ENCODE measurements at regions not wholly inside any gene's neighbourhood (a gene's known extent, or its start where the extent isn't known, plus 50 kb on each side); places are given as distances from the start of the nearest gene placed in this dataset.

DNA sequence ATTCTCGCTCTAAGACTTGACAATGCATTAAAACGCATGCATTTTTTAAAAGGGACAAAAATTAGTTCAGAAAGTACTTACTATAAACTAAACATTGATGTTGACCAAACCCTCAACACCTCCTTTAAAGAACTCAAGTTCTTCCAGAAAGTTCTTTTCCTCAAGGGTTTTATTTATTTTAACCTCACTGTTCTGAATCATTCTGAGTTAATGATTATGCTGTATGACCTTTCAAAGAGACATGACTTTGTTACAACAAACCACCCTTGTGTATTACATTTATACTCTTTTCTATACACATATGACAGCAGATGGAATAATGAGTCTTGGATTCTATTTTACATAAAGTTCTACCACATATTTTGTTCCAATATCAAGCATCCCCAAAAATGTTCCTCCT is 139.8 kb upstream of the CCDC150 start:
- Histone ChIP-seq H3K4me1 (ENCODE audit: control insufficient read depth in 5 of 5, insufficient read depth in 5 of 5, low read length in 5 of 5) (no peaks in the 10 kb centered on the region), H3K36me3 (ENCODE audit: control insufficient read depth in 5 of 5, insufficient read depth in 5 of 5, low read length in 5 of 5) (no peaks in the 10 kb centered on the region), H3K9me3 (ENCODE audit: control insufficient read depth in 5 of 5, low read length in 5 of 5) (peaks cover 0 to 11% (median 6%) of the 10 kb centered on the region in 5 donors), H3K9ac (ENCODE audit: low read length in 5 of 5) (no peak overlapping the region), H3K27me3 (ENCODE audit: control insufficient read depth in 5 of 5, insufficient read depth in 4 of 5, low read length in 5 of 5) (no peaks in the 10 kb centered on the region), H3K27ac (ENCODE audit: low read depth, low read length) (no peak overlapping the region), H3K4me3 (ENCODE audit: low read depth in 1 of 5, low read length in 5 of 5) (no peak overlapping the region)

DNA sequence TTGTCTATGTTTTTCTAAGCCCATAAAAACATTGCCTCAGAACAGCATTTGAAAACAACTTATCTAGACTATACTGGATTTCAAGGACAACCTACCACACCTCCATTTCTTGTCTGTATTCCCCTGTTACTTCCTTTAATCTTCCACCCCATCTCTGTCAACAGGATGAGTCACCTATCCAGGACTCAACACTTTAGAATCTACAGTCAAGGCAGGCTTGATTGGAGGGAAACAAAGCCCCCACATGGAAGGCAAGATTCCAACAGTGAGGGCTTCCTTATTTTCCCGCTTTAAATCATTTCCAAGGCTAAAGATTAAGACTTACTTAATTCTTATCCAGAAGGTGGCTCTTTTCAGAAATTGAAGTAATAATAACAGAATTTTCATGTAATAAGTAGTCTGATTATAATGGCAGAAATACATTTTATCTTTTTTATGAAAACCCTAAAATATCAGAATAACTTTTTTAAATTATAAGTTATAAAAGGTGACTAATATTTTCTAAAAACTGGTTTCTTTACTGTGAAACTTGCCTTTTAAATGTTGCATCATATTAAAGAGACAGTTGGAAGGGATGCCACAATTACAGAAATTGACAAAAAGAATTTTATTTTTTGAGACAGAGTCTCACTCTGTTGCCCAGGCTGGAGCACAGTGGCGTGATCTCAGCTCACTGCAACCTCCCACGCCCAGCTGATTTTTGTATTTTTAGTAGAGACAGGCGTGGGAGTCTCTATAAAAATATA is 138.7 kb upstream of the CCDC150 start:
- H3K36me3 ChIP-seq (ENCODE audit: control insufficient read depth in 5 of 5, insufficient read depth in 5 of 5, low read length in 5 of 5) = no peaks in the 10 kb centered on the region
- H3K27ac ChIP-seq (ENCODE audit: low read depth, low read length) = no peak overlapping the region
- H3K27me3 ChIP-seq (ENCODE audit: control insufficient read depth in 5 of 5, insufficient read depth in 4 of 5, low read length in 5 of 5) = no peaks in the 10 kb centered on the region
- no peaks in the 10 kb centered on the region for H3K4me1 ChIP-seq (ENCODE audit: control insufficient read depth in 5 of 5, insufficient read depth in 5 of 5, low read length in 5 of 5)
- H3K9ac ChIP-seq (ENCODE audit: low read length in 5 of 5) = no peak overlapping the region
- no peak overlapping the region for H3K4me3 ChIP-seq (ENCODE audit: low read depth in 1 of 5, low read length in 5 of 5)
- H3K9me3 ChIP-seq (ENCODE audit: control insufficient read depth in 5 of 5, low read length in 5 of 5) = peaks cover 0 to 11% (median 6%) of the 10 kb centered on the region in 5 donors

GRCh38 chr2:196501836-196502235 is 137.7 kb upstream of the CCDC150 start:
- H3K27ac ChIP-seq (ENCODE audit: low read depth, low read length) = no peak overlapping the region
- no peaks in the 10 kb centered on the region for H3K4me1 ChIP-seq (ENCODE audit: control insufficient read depth in 5 of 5, insufficient read depth in 5 of 5, low read length in 5 of 5)
- H3K9me3 ChIP-seq (ENCODE audit: control insufficient read depth in 5 of 5, low read length in 5 of 5) = peaks cover 0 to 11% (median 6%) of the 10 kb centered on the region in 5 donors
- H3K9ac ChIP-seq (ENCODE audit: low read length in 5 of 5) = no peak overlapping the region
- H3K27me3 ChIP-seq (ENCODE audit: control insufficient read depth in 5 of 5, insufficient read depth in 4 of 5, low read length in 5 of 5) = no peaks in the 10 kb centered on the region
- H3K4me3 ChIP-seq (ENCODE audit: low read depth in 1 of 5, low read length in 5 of 5) = no peak overlapping the region
- H3K36me3 ChIP-seq (ENCODE audit: control insufficient read depth in 5 of 5, insufficient read depth in 5 of 5, low read length in 5 of 5) = no peaks in the 10 kb centered on the region

DNA sequence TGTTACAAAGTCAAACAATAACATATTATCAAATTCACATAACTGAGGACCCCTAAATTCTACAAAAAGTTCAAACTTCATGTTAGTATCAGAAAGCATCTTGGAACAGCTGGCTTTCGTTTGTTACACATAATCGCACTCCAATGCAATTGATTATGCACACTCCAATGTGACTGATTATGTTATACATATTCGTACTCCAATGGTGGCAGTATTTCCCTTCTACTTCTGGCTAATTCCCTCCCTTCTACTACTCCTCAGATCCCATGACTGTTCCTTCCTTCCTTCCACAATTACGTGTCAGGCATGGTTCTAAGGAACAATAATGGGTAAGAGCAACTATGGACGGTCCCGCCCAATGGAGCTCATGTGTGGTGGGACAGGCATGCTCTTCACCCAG is 137.1 kb upstream of the CCDC150 start:
- H3K4me3 ChIP-seq (ENCODE audit: low read depth in 1 of 5, low read length in 5 of 5) = no peak overlapping the region
- no peaks in the 10 kb centered on the region for H3K27me3 ChIP-seq (ENCODE audit: control insufficient read depth in 5 of 5, insufficient read depth in 4 of 5, low read length in 5 of 5)
- H3K9ac ChIP-seq (ENCODE audit: low read length in 5 of 5) = no peak overlapping the region
- H3K9me3 ChIP-seq (ENCODE audit: control insufficient read depth in 5 of 5, low read length in 5 of 5) = peaks cover 0 to 11% (median 6%) of the 10 kb centered on the region in 5 donors
- H3K36me3 ChIP-seq (ENCODE audit: control insufficient read depth in 5 of 5, insufficient read depth in 5 of 5, low read length in 5 of 5) = no peaks in the 10 kb centered on the region
- no peak overlapping the region for H3K27ac ChIP-seq (ENCODE audit: low read depth, low read length)
- no peaks in the 10 kb centered on the region for H3K4me1 ChIP-seq (ENCODE audit: control insufficient read depth in 5 of 5, insufficient read depth in 5 of 5, low read length in 5 of 5)

DNA sequence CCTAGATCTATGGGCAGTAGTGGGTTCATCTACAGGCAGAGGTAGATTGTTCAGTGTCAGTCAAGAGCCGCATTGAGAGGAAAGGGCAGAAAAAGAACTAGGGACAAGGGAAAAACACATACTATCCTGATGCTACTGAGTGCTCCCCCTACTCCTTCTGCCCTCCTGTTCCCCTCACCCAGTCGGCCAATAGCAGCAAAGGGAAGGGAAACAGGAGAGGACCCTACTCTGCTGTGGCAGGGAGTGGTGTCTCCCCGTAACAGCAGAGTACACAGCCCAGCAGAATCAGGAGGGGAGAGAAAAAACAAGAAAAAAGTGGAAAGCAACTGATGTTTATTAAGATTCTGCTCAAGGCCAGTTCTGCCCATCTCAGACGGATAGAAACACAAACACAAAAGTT is 136.1 kb upstream of the CCDC150 start:
- Histone ChIP-seq H3K36me3 (ENCODE audit: control insufficient read depth in 5 of 5, insufficient read depth in 5 of 5, low read length in 5 of 5) (no peaks in the 10 kb centered on the region), H3K4me1 (ENCODE audit: control insufficient read depth in 5 of 5, insufficient read depth in 5 of 5, low read length in 5 of 5) (no peaks in the 10 kb centered on the region)

GRCh38 chr2:196504788-196505187 is 134.7 kb upstream of the CCDC150 start:
- H3K4me3 ChIP-seq (ENCODE audit: low read depth in 1 of 5, low read length in 5 of 5) = no peak overlapping the region
- H3K9me3 ChIP-seq (ENCODE audit: control insufficient read depth in 5 of 5, low read length in 5 of 5) = no peaks in the 10 kb centered on the region
- no peaks in the 10 kb centered on the region for H3K36me3 ChIP-seq (ENCODE audit: control insufficient read depth in 5 of 5, insufficient read depth in 5 of 5, low read length in 5 of 5)
- H3K4me1 ChIP-seq (ENCODE audit: control insufficient read depth in 5 of 5, insufficient read depth in 5 of 5, low read length in 5 of 5) = no peaks in the 10 kb centered on the region
- no peak overlapping the region for H3K27ac ChIP-seq (ENCODE audit: low read depth, low read length)
- H3K9ac ChIP-seq (ENCODE audit: low read length in 5 of 5) = no peak overlapping the region
- no peaks in the 10 kb centered on the region for H3K27me3 ChIP-seq (ENCODE audit: control insufficient read depth in 5 of 5, insufficient read depth in 4 of 5, low read length in 5 of 5)

More for the DNA sequence above, 136.1 kb upstream of the CCDC150 start:
- Histone ChIP-seq H3K27ac (ENCODE audit: low read depth, low read length) (no peak overlapping the region), H3K9me3 (ENCODE audit: control insufficient read depth in 5 of 5, low read length in 5 of 5) (peaks cover 0 to 8% (median 5%) of the 10 kb centered on the region in 5 donors), H3K9ac (ENCODE audit: low read length in 5 of 5) (no peak overlapping the region), H3K4me3 (ENCODE audit: low read depth in 1 of 5, low read length in 5 of 5) (no peak overlapping the region), H3K27me3 (ENCODE audit: control insufficient read depth in 5 of 5, insufficient read depth in 4 of 5, low read length in 5 of 5) (no peaks in the 10 kb centered on the region)

- Histone ChIP-seq H3K9ac (ENCODE audit: low read length in 5 of 5) (no peak overlapping the region), H3K4me1 (ENCODE audit: control insufficient read depth in 5 of 5, insufficient read depth in 5 of 5, low read length in 5 of 5) (no peaks in the 10 kb centered on the region), H3K9me3 (ENCODE audit: control insufficient read depth in 5 of 5, low read length in 5 of 5) (no peaks in the 10 kb centered on the region), H3K27me3 (ENCODE audit: control insufficient read depth in 5 of 5, insufficient read depth in 4 of 5, low read length in 5 of 5) (no peaks in the 10 kb centered on the region), H3K36me3 (ENCODE audit: control insufficient read depth in 5 of 5, insufficient read depth in 5 of 5, low read length in 5 of 5) (no peaks in the 10 kb centered on the region), H3K4me3 (ENCODE audit: low read depth in 1 of 5, low read length in 5 of 5) (no peak overlapping the region), H3K27ac (ENCODE audit: low read depth, low read length) (no peak overlapping the region)
Measured at GRCh38 chr2:196510246-196510645, 129.3 kb upstream of the CCDC150 start.

DNA sequence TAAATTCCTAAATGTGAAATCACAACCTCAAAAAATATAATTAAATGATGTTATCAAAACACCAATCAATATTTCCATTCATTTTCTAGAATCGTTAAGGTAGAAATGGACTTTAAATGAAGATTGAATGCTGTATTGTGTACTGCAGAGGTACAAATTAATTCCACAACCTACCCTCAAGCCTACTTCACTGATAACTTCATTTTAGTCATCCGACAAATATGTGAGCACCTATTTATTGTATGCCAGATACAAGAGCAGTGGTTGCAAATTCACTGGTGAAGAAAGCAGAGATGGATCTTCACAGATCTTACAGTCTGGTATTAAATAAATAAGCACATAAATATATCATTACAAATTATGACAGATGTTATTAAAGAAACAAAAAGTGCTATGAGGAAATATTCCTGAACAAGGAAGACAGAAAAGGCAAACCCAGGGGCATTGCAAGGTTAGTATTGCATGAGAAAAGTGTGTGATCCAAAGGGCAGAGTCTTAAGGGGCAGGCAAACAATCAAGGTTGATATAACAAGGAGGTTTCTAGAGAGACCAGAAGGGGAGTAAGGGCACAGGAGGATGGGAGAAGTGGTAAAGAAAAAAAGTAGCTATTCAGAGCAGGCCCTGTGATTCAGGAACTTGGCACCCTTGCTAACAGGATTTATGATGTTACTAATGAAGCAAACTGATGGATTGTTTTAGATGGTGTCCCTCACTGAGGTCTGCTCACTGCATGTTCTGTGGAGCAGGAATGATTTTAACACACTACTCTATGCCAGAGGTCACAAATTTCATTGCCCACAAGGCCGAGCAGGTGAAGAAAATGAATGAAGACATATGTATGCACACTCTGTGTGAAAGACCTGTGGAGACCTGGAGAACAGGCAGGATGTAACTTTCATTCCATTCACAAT is 128.0 kb upstream of the CCDC150 start:
- Histone ChIP-seq H3K4me3 (ENCODE audit: low read depth in 1 of 5, low read length in 5 of 5) (no peak overlapping the region), H3K27ac (ENCODE audit: low read depth, low read length) (no peak overlapping the region), H3K36me3 (ENCODE audit: control insufficient read depth in 5 of 5, insufficient read depth in 5 of 5, low read length in 5 of 5) (no peaks in the 10 kb centered on the region), H3K4me1 (ENCODE audit: control insufficient read depth in 5 of 5, insufficient read depth in 5 of 5, low read length in 5 of 5) (no peaks in the 10 kb centered on the region), H3K27me3 (ENCODE audit: control insufficient read depth in 5 of 5, insufficient read depth in 4 of 5, low read length in 5 of 5) (no peaks in the 10 kb centered on the region), H3K9me3 (ENCODE audit: control insufficient read depth in 5 of 5, low read length in 5 of 5) (no peaks in the 10 kb centered on the region), H3K9ac (ENCODE audit: low read length in 5 of 5) (no peak overlapping the region)

GRCh38 chr2:196513796-196514526 is 125.6 kb upstream of the CCDC150 start:
- Histone ChIP-seq H3K27me3 (ENCODE audit: control insufficient read depth in 5 of 5, insufficient read depth in 4 of 5, low read length in 5 of 5) (no peaks in the 10 kb centered on the region), H3K27ac (ENCODE audit: low read depth, low read length) (no peak overlapping the region), H3K9me3 (ENCODE audit: control insufficient read depth in 5 of 5, low read length in 5 of 5) (no peaks in the 10 kb centered on the region), H3K36me3 (ENCODE audit: control insufficient read depth in 5 of 5, insufficient read depth in 5 of 5, low read length in 5 of 5) (no peaks in the 10 kb centered on the region), H3K4me1 (ENCODE audit: control insufficient read depth in 5 of 5, insufficient read depth in 5 of 5, low read length in 5 of 5) (no peaks in the 10 kb centered on the region), H3K4me3 (ENCODE audit: low read depth in 1 of 5, low read length in 5 of 5) (no peak overlapping the region), H3K9ac (ENCODE audit: low read length in 5 of 5) (no peak overlapping the region)

- no peak overlapping the region for H3K4me3 ChIP-seq (ENCODE audit: low read depth in 1 of 5, low read length in 5 of 5)
- no peaks in the 10 kb centered on the region for H3K36me3 ChIP-seq (ENCODE audit: control insufficient read depth in 5 of 5, insufficient read depth in 5 of 5, low read length in 5 of 5)
- no peaks in the 10 kb centered on the region for H3K4me1 ChIP-seq (ENCODE audit: control insufficient read depth in 5 of 5, insufficient read depth in 5 of 5, low read length in 5 of 5)
- H3K27ac ChIP-seq (ENCODE audit: low read depth, low read length) = no peak overlapping the region
- H3K9me3 ChIP-seq (ENCODE audit: control insufficient read depth in 5 of 5, low read length in 5 of 5) = no peaks in the 10 kb centered on the region
- no peaks in the 10 kb centered on the region for H3K27me3 ChIP-seq (ENCODE audit: control insufficient read depth in 5 of 5, insufficient read depth in 4 of 5, low read length in 5 of 5)
- no peak overlapping the region for H3K9ac ChIP-seq (ENCODE audit: low read length in 5 of 5)
Measured at GRCh38 chr2:196514641-196515040, 124.9 kb upstream of the CCDC150 start.

Measured in subcutaneous abdominal adipose tissue (tissue), 5 donors.